WTC11 (cell line): ENCODE measurements at regions not wholly inside any gene's neighbourhood (a gene's known extent, or its start where the extent isn't known, plus 50 kb on each side); places are given as distances from the start of the nearest gene placed in this dataset.

Experiments used
- ATAC-seq: fragments of 200-7000 bp; cut with Tn5 transposase; 2 replicates; pipeline ENCODE4 v1.10.0; 2021; ENCODE audit warnings: mild to moderate bottlenecking, moderate library complexity
- CTCF ChIA-PET: fragments of 300-600 bp; sonication (Branson Sonifier 250); formaldehyde crosslinking; loops from one replicate; lab custom pipeline; 2021; ENCODE audit warnings: antibody characterized with exemption; lab: Charles Lee
- POLR2A ChIA-PET: fragments of 350-600 bp; sonication (Branson Sonifier 250); formaldehyde crosslinking; loops from one replicate; lab custom pipeline; 2021; ENCODE audit warnings: antibody characterized with exemption; lab: Charles Lee
- DNase-seq: peaks from one replicate; pipeline ENCODE4 v3.0.0; 2021; ENCODE audit warnings: low spot score
- H3K27ac Mint-ChIP-seq: 2 replicates; pipeline ENCODE4 v1.8.0; 2021; ENCODE audit warnings: mixed read lengths
- H3K27me3 Mint-ChIP-seq: 2 replicates; pipeline ENCODE4 v1.8.0; 2021; ENCODE audit warnings: low read depth, mild to moderate bottlenecking, moderate library complexity, mixed read lengths
- H3K36me3 Mint-ChIP-seq: 2 replicates; pipeline ENCODE4 v1.8.0; 2021; ENCODE audit warnings: mixed read lengths
- H3K4me1 Mint-ChIP-seq: 2 replicates; pipeline ENCODE4 v1.8.0; 2022; ENCODE audit warnings: mixed read lengths
- H3K4me3 Mint-ChIP-seq: 2 replicates; pipeline ENCODE4 v1.8.0; 2021; ENCODE audit warnings: mild to moderate bottlenecking, moderate library complexity, mixed read lengths
- H3K9me3 Mint-ChIP-seq: 2 replicates; pipeline ENCODE4 v1.8.0; 2021; ENCODE audit warnings: mixed read lengths
- ATF1 ChIP-seq: sonication (generic); formaldehyde crosslinking; IDR thresholded peaks from 2 replicates; pipeline ENCODE4 v1.8.1; 2023; ENCODE audit warnings: mild to moderate bottlenecking, moderate library complexity, missing genetic modification reagents
- ELF4 ChIP-seq: sonication (generic); formaldehyde crosslinking; IDR thresholded peaks from 2 replicates; pipeline ENCODE4 v1.8.1; 2022; ENCODE audit warnings: low read depth, mild to moderate bottlenecking, moderate library complexity, missing genetic modification reagents
- FOXK1 ChIP-seq: sonication (generic); formaldehyde crosslinking; IDR thresholded peaks from 2 replicates; pipeline ENCODE4 v1.8.0; 2022; ENCODE audit warnings: mild to moderate bottlenecking, moderate library complexity, missing genetic modification reagents
- GABPB1 ChIP-seq: sonication (generic); formaldehyde crosslinking; IDR thresholded peaks from 2 replicates; pipeline ENCODE4 v1.8.1; 2023; ENCODE audit warnings: mild to moderate bottlenecking, missing genetic modification reagents
- JAZF1 ChIP-seq: fragments of 250-450 bp; sonication (Bioruptor Pico); IDR thresholded peaks from 2 replicates; pipeline ENCODE4 v1.9.0; 2021; ENCODE audit warnings: moderate library complexity, mild to moderate bottlenecking, inconsistent platforms
- MYBL2 ChIP-seq: sonication (generic); formaldehyde crosslinking; IDR thresholded peaks from 2 replicates; pipeline ENCODE4 v1.8.1; 2023; ENCODE audit warnings: mild to moderate bottlenecking, moderate library complexity, missing genetic modification reagents
- NFATC4 ChIP-seq: fragments of 250-450 bp; sonication (Bioruptor Pico); IDR thresholded peaks from 2 replicates; pipeline ENCODE4 v1.9.0; 2021; ENCODE audit warnings: mild to moderate bottlenecking
- NR1H2 ChIP-seq: sonication (generic); formaldehyde crosslinking; IDR thresholded peaks from 2 replicates; pipeline ENCODE4 v1.9.0; 2021; ENCODE audit warnings: mild to moderate bottlenecking, moderate library complexity, missing genetic modification reagents
- NR2C2 ChIP-seq: sonication (generic); formaldehyde crosslinking; IDR thresholded peaks from 2 replicates; pipeline ENCODE4 v1.8.0; 2022; ENCODE audit warnings: mild to moderate bottlenecking, missing genetic modification reagents
- OVOL2 ChIP-seq: fragments of 250-450 bp; sonication (Bioruptor Pico); IDR thresholded peaks from 2 replicates; pipeline ENCODE4 v1.9.0; 2021; ENCODE audit warnings: mild to moderate bottlenecking, borderline replicate concordance
- PRRX2 ChIP-seq: fragments of 250-450 bp; sonication (Bioruptor Pico); IDR thresholded peaks from 2 replicates; pipeline ENCODE4 v1.8.0; 2021; ENCODE audit warnings: mild to moderate bottlenecking
- SMAD3 ChIP-seq: sonication (generic); formaldehyde crosslinking; IDR thresholded peaks from 2 replicates; pipeline ENCODE4 v1.8.0; 2022; ENCODE audit warnings: missing genetic modification reagents, mild to moderate bottlenecking, borderline replicate concordance
- SP1 ChIP-seq: sonication (generic); formaldehyde crosslinking; conservative IDR thresholded peaks from 2 replicates; pipeline ENCODE4 v1.8.1; 2022; ENCODE audit warnings: missing genetic modification reagents
- TCF7 ChIP-seq: sonication (generic); formaldehyde crosslinking; IDR thresholded peaks from 2 replicates; pipeline ENCODE4 v1.8.0; 2022; ENCODE audit warnings: mild to moderate bottlenecking, low read depth, missing genetic modification reagents, moderate library complexity
- TP53 ChIP-seq: sonication (generic); formaldehyde crosslinking; IDR thresholded peaks from 2 replicates; pipeline ENCODE4 v1.8.1; 2023; ENCODE audit warnings: mild to moderate bottlenecking, missing genetic modification reagents
- ZNF121 ChIP-seq: sonication (generic); formaldehyde crosslinking; IDR thresholded peaks from 2 replicates; pipeline ENCODE4 v1.8.0; 2023; ENCODE audit warnings: missing genetic modification reagents
- ZNF232 ChIP-seq: sonication (generic); formaldehyde crosslinking; IDR thresholded peaks from 2 replicates; pipeline ENCODE4 v1.8.0; 2022; ENCODE audit warnings: mild to moderate bottlenecking, missing genetic modification reagents
- ZNF396 ChIP-seq: fragments of 250-450 bp; sonication (Bioruptor Pico); IDR thresholded peaks from 2 replicates; pipeline ENCODE4 v1.8.0; 2021; ENCODE audit warnings: mild to moderate bottlenecking, moderate library complexity, borderline replicate concordance
- ZNF416 ChIP-seq: fragments of 250-450 bp; sonication (Bioruptor Pico); IDR thresholded peaks from 2 replicates; pipeline ENCODE4 v1.9.0; 2021; ENCODE audit warnings: mild to moderate bottlenecking, inconsistent platforms
- TF ChIP-seq, protein P1 (sequence below): sonication (generic); formaldehyde crosslinking; IDR thresholded peaks from 2 replicates; pipeline ENCODE4 v1.8.1; 2022; ENCODE audit warnings: low read depth, mild to moderate bottlenecking, moderate library complexity, missing genetic modification reagents, borderline replicate concordance
- TF ChIP-seq, protein P2 (sequence below): sonication (generic); formaldehyde crosslinking; IDR thresholded peaks from 2 replicates; pipeline ENCODE4 v1.8.0; 2022; ENCODE audit warnings: missing genetic modification reagents
- TF ChIP-seq, protein P3 (sequence below): sonication (generic); formaldehyde crosslinking; IDR thresholded peaks from 2 replicates; pipeline ENCODE4 v1.8.1; 2023; ENCODE audit warnings: mild to moderate bottlenecking, missing genetic modification reagents, moderate library complexity
- TF ChIP-seq, protein P4 (sequence below): fragments of 250-450 bp; sonication (Bioruptor Pico); conservative IDR thresholded peaks from 2 replicates; pipeline ENCODE4 v1.9.0; 2021; ENCODE audit warnings: mild to moderate bottlenecking
- TF ChIP-seq, protein P5 (sequence below): sonication (generic); formaldehyde crosslinking; IDR thresholded peaks from 2 replicates; pipeline ENCODE4 v1.8.0; 2022; ENCODE audit warnings: mild to moderate bottlenecking, missing genetic modification reagents

DNA sequence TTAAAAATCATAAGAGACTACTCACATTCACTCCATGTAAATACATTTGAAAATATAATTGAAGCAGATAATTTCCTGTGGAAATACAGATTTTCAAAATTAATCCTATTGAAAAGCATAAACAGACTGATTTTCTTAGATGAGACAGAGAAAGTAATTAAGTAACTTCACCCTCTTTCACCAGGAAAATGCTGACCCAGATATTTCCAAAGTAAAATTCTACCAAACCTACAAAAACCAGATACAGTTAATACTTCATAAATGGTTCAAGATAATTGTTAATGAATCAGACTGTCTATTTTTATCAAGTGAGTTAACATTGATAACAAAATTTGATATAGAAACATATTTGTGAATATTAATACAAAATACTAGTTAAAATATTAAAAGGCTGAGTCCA, 233.5 kb upstream of the KHDRBS2 start:
- TF ChIP-seq, protein P1, sequence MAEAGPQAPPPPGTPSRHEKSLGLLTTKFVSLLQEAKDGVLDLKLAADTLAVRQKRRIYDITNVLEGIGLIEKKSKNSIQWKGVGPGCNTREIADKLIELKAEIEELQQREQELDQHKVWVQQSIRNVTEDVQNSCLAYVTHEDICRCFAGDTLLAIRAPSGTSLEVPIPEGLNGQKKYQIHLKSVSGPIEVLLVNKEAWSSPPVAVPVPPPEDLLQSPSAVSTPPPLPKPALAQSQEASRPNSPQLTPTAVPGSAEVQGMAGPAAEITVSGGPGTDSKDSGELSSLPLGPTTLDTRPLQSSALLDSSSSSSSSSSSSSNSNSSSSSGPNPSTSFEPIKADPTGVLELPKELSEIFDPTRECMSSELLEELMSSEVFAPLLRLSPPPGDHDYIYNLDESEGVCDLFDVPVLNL (CRISPR knock-in tag) = no peak
- TF ChIP-seq TP53 (CRISPR knock-in tag) (no peak), PRRX2 (no peak), OVOL2 (CRISPR knock-in tag) (no peak), ELF4 (no peak), ZNF121 (CRISPR knock-in tag) (no peak), ZNF416 (CRISPR knock-in tag) (no peak), GABPB1 (CRISPR knock-in tag) (no peak), ZNF232 (CRISPR knock-in tag) (no peak), NFATC4 (CRISPR knock-in tag) (no peak), FOXK1 (CRISPR knock-in tag) (no peak), MYBL2 (no peak), ZNF396 (CRISPR knock-in tag) (no peak), SP1 (CRISPR knock-in tag) (no peak), NR2C2 (CRISPR knock-in tag) (no peak)
- TF ChIP-seq, protein P2, sequence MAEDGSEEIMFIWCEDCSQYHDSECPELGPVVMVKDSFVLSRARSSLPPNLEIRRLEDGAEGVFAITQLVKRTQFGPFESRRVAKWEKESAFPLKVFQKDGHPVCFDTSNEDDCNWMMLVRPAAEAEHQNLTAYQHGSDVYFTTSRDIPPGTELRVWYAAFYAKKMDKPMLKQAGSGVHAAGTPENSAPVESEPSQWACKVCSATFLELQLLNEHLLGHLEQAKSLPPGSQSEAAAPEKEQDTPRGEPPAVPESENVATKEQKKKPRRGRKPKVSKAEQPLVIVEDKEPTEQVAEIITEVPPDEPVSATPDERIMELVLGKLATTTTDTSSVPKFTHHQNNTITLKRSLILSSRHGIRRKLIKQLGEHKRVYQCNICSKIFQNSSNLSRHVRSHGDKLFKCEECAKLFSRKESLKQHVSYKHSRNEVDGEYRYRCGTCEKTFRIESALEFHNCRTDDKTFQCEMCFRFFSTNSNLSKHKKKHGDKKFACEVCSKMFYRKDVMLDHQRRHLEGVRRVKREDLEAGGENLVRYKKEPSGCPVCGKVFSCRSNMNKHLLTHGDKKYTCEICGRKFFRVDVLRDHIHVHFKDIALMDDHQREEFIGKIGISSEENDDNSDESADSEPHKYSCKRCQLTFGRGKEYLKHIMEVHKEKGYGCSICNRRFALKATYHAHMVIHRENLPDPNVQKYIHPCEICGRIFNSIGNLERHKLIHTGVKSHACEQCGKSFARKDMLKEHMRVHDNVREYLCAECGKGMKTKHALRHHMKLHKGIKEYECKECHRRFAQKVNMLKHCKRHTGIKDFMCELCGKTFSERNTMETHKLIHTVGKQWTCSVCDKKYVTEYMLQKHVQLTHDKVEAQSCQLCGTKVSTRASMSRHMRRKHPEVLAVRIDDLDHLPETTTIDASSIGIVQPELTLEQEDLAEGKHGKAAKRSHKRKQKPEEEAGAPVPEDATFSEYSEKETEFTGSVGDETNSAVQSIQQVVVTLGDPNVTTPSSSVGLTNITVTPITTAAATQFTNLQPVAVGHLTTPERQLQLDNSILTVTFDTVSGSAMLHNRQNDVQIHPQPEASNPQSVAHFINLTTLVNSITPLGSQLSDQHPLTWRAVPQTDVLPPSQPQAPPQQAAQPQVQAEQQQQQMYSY (CRISPR knock-in tag) = no peak
- TF ChIP-seq, protein P3, sequence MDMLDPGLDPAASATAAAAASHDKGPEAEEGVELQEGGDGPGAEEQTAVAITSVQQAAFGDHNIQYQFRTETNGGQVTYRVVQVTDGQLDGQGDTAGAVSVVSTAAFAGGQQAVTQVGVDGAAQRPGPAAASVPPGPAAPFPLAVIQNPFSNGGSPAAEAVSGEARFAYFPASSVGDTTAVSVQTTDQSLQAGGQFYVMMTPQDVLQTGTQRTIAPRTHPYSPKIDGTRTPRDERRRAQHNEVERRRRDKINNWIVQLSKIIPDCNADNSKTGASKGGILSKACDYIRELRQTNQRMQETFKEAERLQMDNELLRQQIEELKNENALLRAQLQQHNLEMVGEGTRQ (CRISPR knock-in tag) = no peak
- ATAC-seq (no peak), DNase-seq (no peak)
- ChIA-PET POLR2A (no interaction called here), CTCF (no interaction called here)
- Mint-ChIP-seq H3K4me1 (peaks cover 40% of the 10 kb centered on the region), H3K36me3 (peaks cover 8% of the 10 kb centered on the region), H3K27ac (no peak overlapping the region), H3K27me3 (no peaks in the 10 kb centered on the region), H3K4me3 (no peak overlapping the region), H3K9me3 (peaks cover 19% of the 10 kb centered on the region)

DNA sequence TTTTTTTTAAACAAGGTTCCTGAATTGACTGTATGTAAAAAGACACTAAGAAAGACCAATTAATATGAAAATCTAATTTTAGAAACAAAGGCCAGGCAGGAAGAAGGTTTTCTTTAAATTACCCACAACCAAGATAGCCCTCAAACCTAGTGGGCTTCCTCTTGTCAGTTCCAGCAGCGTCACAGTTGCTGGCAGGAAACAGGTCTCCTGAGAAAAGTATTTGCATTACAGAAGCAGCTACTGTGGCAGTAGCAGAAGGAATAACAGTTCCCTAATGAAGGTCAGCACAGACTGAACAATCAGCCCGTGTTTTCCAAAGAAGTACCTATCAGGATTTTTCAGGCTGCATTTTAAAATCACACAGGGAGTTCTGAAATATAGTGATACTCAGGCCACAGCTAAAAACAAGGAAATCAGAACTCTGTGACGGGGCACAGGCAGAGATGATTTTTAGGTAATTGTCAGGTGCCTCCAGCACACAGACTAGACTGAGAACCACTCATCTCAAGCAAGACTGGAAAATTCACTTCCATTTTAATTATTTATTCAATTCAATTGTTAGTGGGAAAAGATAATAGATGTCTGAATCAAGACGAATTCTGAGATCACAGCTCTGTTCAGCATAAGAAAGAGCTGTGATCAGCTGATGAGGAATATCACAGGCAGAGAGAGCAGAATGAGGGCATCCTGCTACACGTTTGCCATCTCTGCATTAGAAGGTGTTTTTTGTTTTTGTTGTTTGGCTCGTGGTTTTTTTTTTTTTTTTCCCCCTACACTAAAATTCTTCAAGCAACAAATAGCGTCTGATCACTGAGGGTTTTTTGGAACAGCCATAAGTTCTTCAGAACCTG, 230.5 kb upstream of the KHDRBS2 start:
- DNase-seq (peak; percentile 18), ATAC-seq (peak; percentile 97)
- peak overlapping the region; percentile 100 for H3K27ac Mint-ChIP-seq
- TF ChIP-seq NR1H2 (CRISPR knock-in tag) = no peak
- no peak for TF ChIP-seq TCF7 (CRISPR knock-in tag)
- no peak for TF ChIP-seq ATF1
- TF ChIP-seq, protein P4, sequence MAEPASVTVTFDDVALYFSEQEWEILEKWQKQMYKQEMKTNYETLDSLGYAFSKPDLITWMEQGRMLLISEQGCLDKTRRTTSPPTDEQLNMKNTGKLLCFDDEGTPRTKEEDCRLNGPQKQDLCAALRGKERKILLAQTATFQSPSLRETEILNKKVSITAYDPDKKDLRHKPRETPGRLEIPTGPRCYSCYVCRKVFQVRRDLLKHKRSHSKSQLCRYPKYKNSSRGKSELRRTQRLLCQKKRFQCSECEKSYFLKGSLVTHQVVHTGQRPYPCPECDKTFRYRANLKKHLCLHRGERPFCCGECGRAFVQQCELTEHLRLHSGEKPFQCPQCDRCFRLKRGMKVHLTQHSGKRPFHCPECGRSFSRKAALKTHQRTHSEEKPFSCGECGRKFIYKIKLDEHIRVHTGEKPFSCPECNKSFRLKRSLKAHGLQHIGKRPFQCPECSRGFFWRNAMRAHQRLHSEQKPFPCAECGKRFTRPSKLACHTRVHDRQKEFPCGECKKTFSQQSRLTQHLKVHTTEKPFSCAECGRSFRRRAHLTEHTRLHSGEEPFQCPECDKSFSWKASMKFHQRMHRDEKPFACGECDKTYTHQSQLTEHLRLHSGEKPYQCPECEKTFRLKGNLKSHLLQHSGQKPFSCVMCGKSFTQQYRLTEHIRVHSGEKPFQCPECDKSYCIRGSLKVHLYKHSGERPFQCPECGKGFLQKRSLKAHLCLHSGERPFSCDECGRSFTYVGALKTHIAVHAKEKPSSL = no peak
- no peak for TF ChIP-seq JAZF1 (CRISPR knock-in tag)
- no peak for TF ChIP-seq FOXK1 (CRISPR knock-in tag)
- no peak for TF ChIP-seq ZNF232 (CRISPR knock-in tag)
- no peak for TF ChIP-seq SMAD3
- TF ChIP-seq, protein P5, sequence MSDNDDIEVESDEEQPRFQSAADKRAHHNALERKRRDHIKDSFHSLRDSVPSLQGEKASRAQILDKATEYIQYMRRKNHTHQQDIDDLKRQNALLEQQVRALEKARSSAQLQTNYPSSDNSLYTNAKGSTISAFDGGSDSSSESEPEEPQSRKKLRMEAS (CRISPR knock-in tag) = no peak
- H3K9me3 Mint-ChIP-seq = peaks cover 29% of the 10 kb centered on the region
- peak overlapping the region; percentile 57 for H3K4me3 Mint-ChIP-seq
- CTCF ChIA-PET = no interaction called here
- POLR2A ChIA-PET = no interaction called here
- peaks cover 14% of the 10 kb centered on the region for H3K36me3 Mint-ChIP-seq
- H3K27me3 Mint-ChIP-seq = no peaks in the 10 kb centered on the region
- peaks cover 49% of the 10 kb centered on the region for H3K4me1 Mint-ChIP-seq
